GM15510 (cell line): ENCODE measurements at regions not wholly inside any gene's neighbourhood (a gene's known extent, or its start where the extent isn't known, plus 50 kb on each side); places are given as distances from the start of the nearest gene placed in this dataset.

Experiments
- POLR2A ChIP-seq: IDR thresholded peaks from 3 replicates; pipeline ENCODE4 v1.6.1; 2011; ENCODE audit warnings: borderline replicate concordance; ENCODE audit not compliant: insufficient read length; ENCODE audit errors: extremely low read depth

DNA sequence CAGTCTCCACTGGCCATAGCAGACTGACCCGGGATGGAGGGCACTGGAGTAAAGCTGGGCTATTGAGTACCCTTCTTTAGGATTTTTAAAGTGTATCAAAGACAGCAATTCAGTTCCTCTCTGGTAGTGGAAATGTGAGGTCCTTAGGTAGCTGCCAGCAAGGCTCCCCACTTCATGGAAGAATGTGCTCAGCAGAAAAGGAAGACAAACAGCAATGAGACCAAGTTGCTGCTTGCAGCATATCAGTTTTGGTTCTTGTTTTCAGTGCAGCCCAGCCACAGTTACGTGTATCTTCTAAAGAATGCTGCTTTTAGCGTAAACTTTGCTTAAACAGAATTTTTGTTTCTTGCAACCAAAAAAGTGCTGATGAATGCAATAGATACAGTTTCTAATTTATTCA lies 374.0 kb upstream of the CBLB start:
- TF ChIP-seq POLR2A: no peak

- no peak for TF ChIP-seq POLR2A
Observed at GRCh38 chr3:106245400-106245799, 376.6 kb upstream of the CBLB start.

GRCh38 chr3:106247902-106248684 lies 379.3 kb upstream of the CBLB start:
- no peak for TF ChIP-seq POLR2A

DNA sequence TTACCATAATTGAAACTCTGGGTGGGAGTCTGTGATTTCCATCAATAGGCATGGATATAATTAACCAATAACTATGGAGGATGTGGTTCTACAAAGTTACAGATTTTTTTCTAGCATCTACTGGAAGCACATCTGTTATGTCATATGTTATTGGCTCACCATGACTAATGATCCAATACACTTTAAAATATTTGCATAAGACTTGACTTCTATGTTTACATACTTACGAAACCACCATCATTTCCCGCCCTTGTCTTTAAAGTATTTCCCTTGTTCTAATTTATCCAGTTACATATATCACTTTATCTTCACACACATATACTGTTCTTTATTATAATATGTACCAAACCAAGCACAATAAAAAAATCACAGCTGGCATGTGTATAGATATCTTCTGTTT lies 380.3 kb upstream of the CBLB start:
- no peak for TF ChIP-seq POLR2A

DNA sequence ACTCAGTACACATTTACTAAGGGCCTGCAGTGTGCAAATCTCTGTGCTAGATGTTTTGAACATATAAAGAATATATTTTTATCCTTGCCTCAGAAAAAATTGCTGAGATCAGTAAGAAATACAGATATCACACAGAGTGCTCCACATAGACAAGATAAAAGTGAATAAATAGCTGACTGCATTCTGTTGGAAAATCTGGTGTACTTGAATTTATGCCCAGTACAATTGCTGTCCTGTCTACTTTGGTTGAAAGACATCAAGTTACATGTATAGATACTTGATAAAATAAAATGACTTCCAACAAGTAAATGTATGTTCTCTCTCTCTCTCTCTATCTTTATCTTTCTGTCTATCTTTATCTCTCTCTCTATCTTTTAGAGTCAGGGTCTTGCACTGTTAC lies 381.2 kb upstream of the CBLB start:
- TF ChIP-seq POLR2A: no peak

GRCh38 chr3:106251160-106251892 lies 382.5 kb upstream of the CBLB start:
- TF ChIP-seq POLR2A: no peak

DNA sequence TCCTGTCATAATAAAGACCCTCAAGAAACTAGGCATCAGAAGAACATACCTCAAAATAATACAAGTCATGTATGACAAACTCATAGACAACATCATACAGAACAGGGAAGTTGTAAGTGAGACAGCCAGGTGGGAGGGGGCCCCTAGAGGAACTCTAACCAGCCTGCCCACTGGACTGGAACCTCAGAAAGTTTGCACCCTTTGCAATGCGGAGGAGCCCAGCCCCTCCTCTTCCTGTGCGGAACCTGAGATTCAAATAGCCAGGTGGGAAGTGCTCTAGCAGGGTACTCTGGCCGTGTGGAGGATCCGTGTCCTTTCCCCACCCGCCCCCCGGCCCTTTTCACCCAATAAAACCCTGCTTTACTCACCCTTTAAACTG lies 387.0 kb upstream of the CBLB start:
- peak; percentile 59 for TF ChIP-seq POLR2A

DNA sequence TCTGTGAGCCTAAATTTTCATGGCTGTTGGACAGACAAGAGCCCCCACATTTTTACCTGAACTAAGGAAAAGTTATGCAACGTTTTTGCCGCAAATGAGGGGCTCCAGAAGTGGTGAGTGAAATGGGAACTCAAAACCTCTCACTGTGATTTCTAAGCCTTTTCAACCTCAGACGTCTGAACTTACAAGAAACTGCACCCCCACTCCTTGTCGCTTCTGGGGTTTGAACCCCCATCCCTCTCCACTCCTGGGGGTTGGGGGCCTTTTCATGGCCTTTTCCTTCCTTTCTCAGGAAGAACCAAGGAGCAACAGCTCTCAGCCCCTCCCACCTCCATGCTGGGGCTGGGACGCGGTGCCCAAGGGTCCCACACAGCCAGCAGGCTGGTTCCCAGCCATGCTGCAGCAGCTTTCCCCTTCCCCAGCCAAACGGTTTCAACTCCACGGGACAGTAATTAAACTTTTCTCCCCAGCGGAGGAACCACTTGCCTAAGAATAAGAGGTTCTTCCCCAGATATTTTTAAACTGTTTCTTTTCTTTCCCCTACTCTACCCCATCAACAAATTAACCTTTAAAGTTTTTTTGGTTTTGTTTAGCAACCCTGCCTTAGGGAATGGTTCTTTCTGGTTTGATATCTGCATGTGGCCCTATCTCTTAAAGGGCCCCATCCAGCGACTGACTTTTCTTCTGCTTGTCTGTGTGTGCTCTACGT lies 387.6 kb upstream of the CBLB start:
- no peak for TF ChIP-seq POLR2A

GRCh38 chr3:106257172-106257571 lies 388.4 kb upstream of the CBLB start:
- TF ChIP-seq POLR2A: no peak

- TF ChIP-seq POLR2A: no peak
Observed at GRCh38 chr3:106261396-106261795, 392.6 kb upstream of the CBLB start.

- no peak for TF ChIP-seq POLR2A
Observed at GRCh38 chr3:106261915-106262683, 393.3 kb upstream of the CBLB start.

- no peak for TF ChIP-seq POLR2A
Observed at GRCh38 chr3:106263011-106263410, 394.2 kb upstream of the CBLB start.

GRCh38 chr3:106263546-106263945 lies 394.7 kb upstream of the CBLB start:
- TF ChIP-seq POLR2A: no peak

GRCh38 chr3:106265704-106266103 lies 396.9 kb upstream of the CBLB start:
- no peak for TF ChIP-seq POLR2A

DNA sequence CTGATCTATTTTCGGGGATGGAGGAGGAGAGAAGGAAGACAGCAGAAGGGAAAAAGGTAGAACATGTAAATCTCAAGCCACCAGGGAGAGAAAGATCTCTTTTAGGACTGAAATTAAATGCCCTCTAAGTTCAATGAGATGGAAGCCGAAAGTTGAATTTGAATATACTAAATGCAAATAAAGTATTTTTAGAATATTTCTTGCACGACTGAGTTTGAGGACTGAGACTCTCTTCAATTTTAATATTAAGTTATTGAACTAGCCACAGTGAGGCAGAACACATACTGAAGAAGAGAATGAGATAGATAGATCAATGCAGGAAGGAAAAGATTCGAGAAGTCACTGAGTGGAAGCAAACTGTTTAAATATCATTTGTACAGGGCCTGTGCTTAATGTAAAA lies 399.9 kb upstream of the CBLB start:
- TF ChIP-seq POLR2A: no peak

- no peak for TF ChIP-seq POLR2A
Observed at GRCh38 chr3:106272302-106272701, 403.5 kb upstream of the CBLB start.

DNA sequence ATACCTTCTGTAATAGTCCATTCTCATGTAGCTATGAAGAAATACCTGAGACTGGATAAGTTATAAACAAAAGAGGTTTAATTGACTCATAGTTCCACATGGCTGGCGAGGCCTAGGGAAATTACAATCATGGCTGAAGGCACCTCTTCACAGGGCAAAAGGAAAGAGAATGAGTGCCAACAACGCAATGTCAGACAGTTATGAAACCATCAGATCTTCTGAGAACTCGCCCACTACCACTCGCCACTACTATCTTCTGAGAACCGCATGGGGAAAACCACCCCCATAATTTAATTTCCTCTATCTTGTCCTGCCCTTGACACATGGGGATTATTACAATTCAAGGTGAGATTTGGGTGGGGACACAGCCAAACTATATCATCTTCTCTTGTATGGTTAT lies 406.8 kb upstream of the CBLB start:
- TF ChIP-seq POLR2A: no peak
